T-cell (primary cell): ENCODE measurements at regions not wholly inside any gene's neighbourhood (a gene's known extent, or its start where the extent isn't known, plus 50 kb on each side); places are given as distances from the start of the nearest gene placed in this dataset.

Experiments used
- ATAC-seq, 4 experiments: fragments of 200-7000 bp in 3 of 4; fragments of 150-1000 bp in 1 of 4; cut with Tn5 transposase; replicated peaks in 1 of 4; 1 replicate in 3 of 4; 2 replicates in 1 of 4; pipeline ENCODE4 v1.10.0; 2021; ENCODE audit warnings: moderate library complexity in 3 of 4, mild to moderate bottlenecking in 2 of 4, moderate number of reproducible peaks in 1 of 4
- CTCF ChIA-PET, 2 donors: fragments of 300-600 bp; sonication (Branson Sonifier 250); formaldehyde crosslinking; loops; one replicate each; lab custom pipeline; 2022; ENCODE audit warnings: antibody characterized with exemption in 2 of 2; lab: Charles Lee
- POLR2A ChIA-PET, 2 donors: fragments of 300-600 bp; sonication (Branson Sonifier 250); formaldehyde crosslinking; loops; one replicate each; lab custom pipeline; 2022; ENCODE audit warnings: antibody characterized with exemption in 2 of 2; lab: Charles Lee
- DNase-seq, 35 experiments: peaks; one replicate each; pipeline versions ENCODE4 v3.0.0 to v3.0.0-alpha.2; 2013 to 2023
- H3K27ac ChIP-seq: one replicate; pipeline ENCODE4 v1.5.1; 2013; ENCODE audit warnings: low read length
- H3K27me3 ChIP-seq, 2 experiments: replicated peaks in 1 of 2; 1 replicate in 1 of 2; 2 replicates in 1 of 2; pipeline versions ENCODE4 v1.6.1 to v1.7.0; 2013; ENCODE audit warnings: low read length in 1 of 2, mixed read lengths in 1 of 2; ENCODE audit not compliant: control insufficient read depth in 2 of 2, insufficient read depth in 2 of 2; ENCODE audit errors: extremely low read depth in 1 of 2
- H3K36me3 ChIP-seq, 2 donors: 1 replicate in 1 of 2; 2 replicates in 1 of 2; pipeline versions ENCODE4 v1.6.1 to v1.7.0; 2013; ENCODE audit warnings: low read length in 1 of 2; ENCODE audit not compliant: control insufficient read depth in 2 of 2, insufficient read depth in 1 of 2; ENCODE audit errors: extremely low read depth in 1 of 2
- H3K4me1 ChIP-seq, 2 experiments: 1 replicate in 1 of 2; 2 replicates in 1 of 2; pipeline versions ENCODE4 v1.6.1 to v1.7.0; 2013; ENCODE audit warnings: low read length in 2 of 2, mixed read lengths in 1 of 2; ENCODE audit not compliant: insufficient read depth in 2 of 2, control insufficient read depth in 1 of 2; ENCODE audit errors: extremely low read depth in 1 of 2
- H3K4me3 ChIP-seq, 2 donors: 1 replicate in 1 of 2; 2 replicates in 1 of 2; pipeline versions ENCODE4 v1.5.1 to v1.7.0; 2013; ENCODE audit warnings: mild to moderate bottlenecking in 2 of 2, low read length in 1 of 2, moderate library complexity in 1 of 2; ENCODE audit not compliant: control insufficient read depth in 1 of 2; ENCODE audit errors: extremely low read depth in 1 of 2
- H3K9me3 ChIP-seq: 2 replicates; pipeline ENCODE4 v1.7.0; 2013
- H3K27ac Mint-ChIP-seq, 2 donors: one replicate each; pipeline ENCODE4 v1.8.0; 2020 to 2021; ENCODE audit warnings: mild to moderate bottlenecking in 2 of 2, mixed read lengths in 2 of 2
- H3K27me3 Mint-ChIP-seq, 2 donors: one replicate each; pipeline ENCODE4 v1.8.0; 2021 to 2022; ENCODE audit warnings: mixed read lengths in 2 of 2
- H3K36me3 Mint-ChIP-seq: one replicate; pipeline ENCODE4 v1.8.0; 2021; ENCODE audit warnings: mixed read lengths
- H3K4me1 Mint-ChIP-seq, 3 donors: one replicate each; pipeline ENCODE4 v1.8.0; 2020 to 2022; ENCODE audit warnings: mixed read lengths in 3 of 3, mild to moderate bottlenecking in 1 of 3
- H3K4me3 Mint-ChIP-seq, 3 donors: one replicate each; pipeline ENCODE4 v1.8.0; 2020 to 2022; ENCODE audit warnings: mild to moderate bottlenecking in 3 of 3, mixed read lengths in 3 of 3, moderate library complexity in 3 of 3
- H3K9me3 Mint-ChIP-seq, 3 donors: one replicate each; pipeline ENCODE4 v1.8.0; 2020 to 2022; ENCODE audit warnings: mixed read lengths in 3 of 3
- WGBS: methylation state at CpG from one replicate; pipeline ENCODE4 v1.1.5; 2013; ENCODE audit warnings: missing lambda C conversion rate; ENCODE audit not compliant: insufficient coverage; 5-methylcytosine and 5-hydroxymethylcytosine counted together

GRCh38 chr9:85212887-85213286 lies 528.9 kb downstream of the AGTPBP1 start:
- Histone ChIP-seq H3K36me3 (no peaks in the 10 kb centered on the region), H3K27ac (no peak overlapping the region), H3K27me3 (peaks cover 2 to 3% of the 10 kb centered on the region in 2 experiments), H3K4me3 (no peak overlapping the region), H3K4me1 (no peaks in the 10 kb centered on the region), H3K9me3 (no peaks in the 10 kb centered on the region)
- WGBS = no CpG with 5 or more reads among the region's 2 CpGs
- POLR2A ChIA-PET = no interaction called here
- Mint-ChIP-seq H3K27ac (no peak overlapping the region), H3K36me3 (no peaks in the 10 kb centered on the region), H3K9me3 (no peaks in the 10 kb centered on the region), H3K27me3 (peaks cover 0 to 12% of the 10 kb centered on the region in 2 donors), H3K4me3 (no peak overlapping the region), H3K4me1 (no peaks in the 10 kb centered on the region)
- no peak for ATAC-seq
- CTCF ChIA-PET = no interaction called here
- no peak for DNase-seq

GRCh38 chr9:85212209-85212608 lies 529.5 kb downstream of the AGTPBP1 start:
- Mint-ChIP-seq H3K9me3 (no peaks in the 10 kb centered on the region), H3K27ac (no peak overlapping the region), H3K27me3 (peaks cover 0 to 12% of the 10 kb centered on the region in 2 donors), H3K4me1 (no peaks in the 10 kb centered on the region), H3K36me3 (no peaks in the 10 kb centered on the region), H3K4me3 (no peak overlapping the region)
- no CpG with 5 or more reads among the region's 4 CpGs for WGBS
- ATAC-seq (no peak), DNase-seq (no peak)
- no peaks in the 10 kb centered on the region for H3K9me3 ChIP-seq
- no peaks in the 10 kb centered on the region for H3K36me3 ChIP-seq
- no peaks in the 10 kb centered on the region for H3K4me1 ChIP-seq
- H3K27ac ChIP-seq = no peak overlapping the region
- ChIA-PET CTCF (no interaction called here), POLR2A (no interaction called here)
- H3K4me3 ChIP-seq = no peak overlapping the region
- H3K27me3 ChIP-seq = peaks cover 2 to 3% of the 10 kb centered on the region in 2 experiments

GRCh38 chr9:85208666-85209065 lies 533.1 kb downstream of the AGTPBP1 start:
- no peaks in the 10 kb centered on the region for H3K36me3 ChIP-seq
- no peak overlapping the region for H3K27ac Mint-ChIP-seq

GRCh38 chr9:85204176-85204575 lies 534.6 kb downstream of the NTRK2 start:
- WGBS = no CpG with 5 or more reads among the region's 3 CpGs
- Mint-ChIP-seq H3K27me3 (peaks cover 1 to 5% of the 10 kb centered on the region in 2 donors), H3K36me3 (no peaks in the 10 kb centered on the region), H3K27ac (no peak overlapping the region), H3K9me3 (no peaks in the 10 kb centered on the region), H3K4me3 (no peak overlapping the region), H3K4me1 (no peaks in the 10 kb centered on the region)
- ChIA-PET POLR2A (no interaction called here), CTCF (no interaction called here)
- Histone ChIP-seq H3K9me3 (no peaks in the 10 kb centered on the region), H3K36me3 (no peaks in the 10 kb centered on the region), H3K27me3 (peaks cover 0 to 6% of the 10 kb centered on the region in 2 experiments), H3K27ac (no peak overlapping the region), H3K4me1 (no peaks in the 10 kb centered on the region), H3K4me3 (no peak overlapping the region)
- no peak for ATAC-seq
- no peak for DNase-seq

More at GRCh38 chr9:85208666-85209065, 533.1 kb downstream of the AGTPBP1 start:
- Mint-ChIP-seq H3K9me3 (no peaks in the 10 kb centered on the region), H3K4me3 (no peak overlapping the region), H3K4me1 (no peaks in the 10 kb centered on the region), H3K36me3 (no peaks in the 10 kb centered on the region), H3K27me3 (peaks cover 1 to 5% of the 10 kb centered on the region in 2 donors)
- ATAC-seq = no peak
- Histone ChIP-seq H3K27ac (no peak overlapping the region), H3K4me3 (no peak overlapping the region), H3K27me3 (peaks cover 0 to 5% of the 10 kb centered on the region in 2 experiments), H3K4me1 (no peaks in the 10 kb centered on the region), H3K9me3 (no peaks in the 10 kb centered on the region)
- ChIA-PET CTCF (no interaction called here), POLR2A (no interaction called here)
- no CpG with 5 or more reads among the region's 1 CpG for WGBS
- DNase-seq = no peak

- Mint-ChIP-seq H3K27me3 (peaks cover 1 to 5% of the 10 kb centered on the region in 2 donors), H3K9me3 (no peaks in the 10 kb centered on the region)
- ATAC-seq = no peak
These were observed 533.1 kb downstream of the NTRK2 start for GRCh38 chr9:85202596-85202995.

GRCh38 chr9:85200726-85201404 lies 531.3 kb downstream of the NTRK2 start:
- Histone ChIP-seq H3K4me3 (no peak overlapping the region), H3K4me1 (no peaks in the 10 kb centered on the region), H3K36me3 (no peaks in the 10 kb centered on the region), H3K27ac (no peak overlapping the region), H3K9me3 (no peaks in the 10 kb centered on the region), H3K27me3 (peaks cover 0 to 5% of the 10 kb centered on the region in 2 experiments)
- Mint-ChIP-seq H3K27me3 (no peaks in the 10 kb centered on the region), H3K4me3 (no peak overlapping the region), H3K9me3 (no peaks in the 10 kb centered on the region), H3K36me3 (no peaks in the 10 kb centered on the region), H3K27ac (no peak overlapping the region), H3K4me1 (no peaks in the 10 kb centered on the region)
- CTCF ChIA-PET = interaction anchor here in 1 of 2 donors (0.5 kb wide), 1 partner anchor 19 kb away, joined by 3 read pairs; no protein-coding TSS in a partner anchor
- ATAC-seq (no peak), DNase-seq (no peak)
- WGBS = 68% methylated on average over 2 of the region's 3 CpGs
- POLR2A ChIA-PET = no interaction called here

More at GRCh38 chr9:85202596-85202995, 533.1 kb downstream of the NTRK2 start:
- Histone ChIP-seq H3K27ac (no peak overlapping the region), H3K9me3 (no peaks in the 10 kb centered on the region), H3K27me3 (peaks cover 0 to 6% of the 10 kb centered on the region in 2 experiments), H3K4me3 (no peak overlapping the region), H3K4me1 (no peaks in the 10 kb centered on the region), H3K36me3 (no peaks in the 10 kb centered on the region)
- POLR2A ChIA-PET = no interaction called here
- no peaks in the 10 kb centered on the region for H3K36me3 Mint-ChIP-seq
- DNase-seq = no peak
- no peaks in the 10 kb centered on the region for H3K4me1 Mint-ChIP-seq
- no peak overlapping the region for H3K4me3 Mint-ChIP-seq
- CTCF ChIA-PET = interaction anchor here in 1 of 2 donors (0.6 kb wide), 1 partner anchor 68 kb away, joined by 10 read pairs; no protein-coding TSS in a partner anchor
- no peak overlapping the region for H3K27ac Mint-ChIP-seq
- whole genome bisulfite sequencing = 85% methylated on average over 2 of the region's 3 CpGs
